CD8-positive, alpha-beta memory T cell (primary cell): ENCODE measurements at regions not wholly inside any gene's neighbourhood (a gene's known extent, or its start where the extent isn't known, plus 50 kb on each side); places are given as distances from the start of the nearest gene placed in this dataset.
"Not testable (repeated sequence)": the region's sequence is repeated elsewhere in the genome, so short reads cannot be mapped to it uniquely, and the experiment has no call there.

Source experiments
- CTCF ChIA-PET: fragments of 350-600 bp; sonication (Branson Sonifier 250); formaldehyde crosslinking; loops from one replicate; lab custom pipeline; 2021; ENCODE audit warnings: antibody characterized with exemption; lab: Charles Lee
- POLR2A ChIA-PET: fragments of 350-600 bp; sonication (Branson Sonifier 250); formaldehyde crosslinking; loops from one replicate; lab custom pipeline; 2021; ENCODE audit warnings: antibody characterized with exemption; lab: Charles Lee
- DNase-seq, 5 donors: peaks; one replicate each; pipeline versions ENCODE4 v3.0.0 to v3.0.0-alpha.2; 2020 to 2022; ENCODE audit warnings: mixed read lengths in 1 of 5
- H3K27ac ChIP-seq: one replicate; pipeline ENCODE4 v1.7.0; 2013; ENCODE audit warnings: low read depth, mild to moderate bottlenecking, low read length, moderate library complexity
- H3K27me3 ChIP-seq: 2 replicates; pipeline ENCODE4 v1.7.0; 2013; ENCODE audit warnings: low read length, mild to moderate bottlenecking; ENCODE audit not compliant: insufficient read depth, poor library complexity, severe bottlenecking
- H3K36me3 ChIP-seq: 2 replicates; pipeline ENCODE4 v1.7.0; 2013; ENCODE audit warnings: mild to moderate bottlenecking, low read length, moderate library complexity; ENCODE audit not compliant: insufficient read depth
- H3K4me1 ChIP-seq: 2 replicates; pipeline ENCODE4 v1.7.0; 2013; ENCODE audit warnings: mild to moderate bottlenecking, low read length, moderate library complexity; ENCODE audit not compliant: insufficient read depth
- H3K4me3 ChIP-seq: 2 replicates; pipeline ENCODE4 v1.7.0; 2013; ENCODE audit warnings: mild to moderate bottlenecking, low read length
- H3K9me3 ChIP-seq: 2 replicates; pipeline ENCODE4 v1.7.0; 2013; ENCODE audit warnings: mild to moderate bottlenecking, low read length
- H3K27ac Mint-ChIP-seq, 8 donors: one replicate each; pipeline ENCODE4 v1.8.0; 2020 to 2021; ENCODE audit warnings: mixed read lengths in 8 of 8, mild to moderate bottlenecking in 6 of 8, inconsistent platforms in 3 of 8, moderate library complexity in 3 of 8
- H3K27me3 Mint-ChIP-seq, 2 donors: one replicate each; pipeline ENCODE4 v1.8.0; 2020 to 2021; ENCODE audit warnings: mixed read lengths in 2 of 2, mild to moderate bottlenecking in 1 of 2, moderate library complexity in 1 of 2
- H3K36me3 Mint-ChIP-seq, 3 donors: one replicate each; pipeline ENCODE4 v1.8.0; 2020 to 2021; ENCODE audit warnings: mixed read lengths in 3 of 3, inconsistent platforms in 1 of 3, mild to moderate bottlenecking in 1 of 3
- H3K4me1 Mint-ChIP-seq, 3 donors: one replicate each; pipeline ENCODE4 v1.8.0; 2020 to 2021; ENCODE audit warnings: mixed read lengths in 3 of 3, inconsistent platforms in 1 of 3, mild to moderate bottlenecking in 1 of 3
- H3K4me3 Mint-ChIP-seq, 7 donors: one replicate each; pipeline ENCODE4 v1.8.0; 2020 to 2021; ENCODE audit warnings: mixed read lengths in 7 of 7, mild to moderate bottlenecking in 6 of 7, moderate library complexity in 4 of 7, inconsistent platforms in 2 of 7
- H3K9me3 Mint-ChIP-seq, 5 donors: one replicate each; pipeline ENCODE4 v1.8.0; 2020 to 2022; ENCODE audit warnings: mixed read lengths in 5 of 5, mild to moderate bottlenecking in 3 of 5, moderate library complexity in 2 of 5, inconsistent platforms in 1 of 5

GRCh38 chr11:81211050-81211449 lies 1522.6 kb downstream of the FAM181B start:
- no peaks in the 10 kb centered on the region for H3K27me3 ChIP-seq
- no peaks in the 10 kb centered on the region for H3K4me1 Mint-ChIP-seq
- no peaks in the 10 kb centered on the region for H3K4me1 ChIP-seq
- no peaks in the 10 kb centered on the region for H3K9me3 ChIP-seq
- CTCF ChIA-PET = no interaction called here
- POLR2A ChIA-PET = no interaction called here
- no peak overlapping the region for H3K27ac Mint-ChIP-seq
- no peak overlapping the region for H3K4me3 Mint-ChIP-seq
- DNase-seq = no peak
- H3K9me3 Mint-ChIP-seq = peaks cover 7 to 31% (median 10%) of the 10 kb centered on the region in 5 donors
- no peaks in the 10 kb centered on the region for H3K27me3 Mint-ChIP-seq
- H3K36me3 Mint-ChIP-seq = peaks cover 0 to 1% (median 0%) of the 10 kb centered on the region in 3 donors
- H3K4me3 ChIP-seq = no peak overlapping the region
- H3K27ac ChIP-seq = no peak overlapping the region
- no peaks in the 10 kb centered on the region for H3K36me3 ChIP-seq

GRCh38 chr11:81207421-81208054 lies 1526.1 kb downstream of the FAM181B start:
- H3K36me3 Mint-ChIP-seq = peaks cover 0 to 1% (median 0%) of the 10 kb centered on the region in 3 donors
- H3K36me3 ChIP-seq = no peaks in the 10 kb centered on the region
- H3K27ac ChIP-seq = no peak overlapping the region
- no peaks in the 10 kb centered on the region for H3K4me1 ChIP-seq
- POLR2A ChIA-PET = no interaction called here
- CTCF ChIA-PET = no interaction called here
- no peaks in the 10 kb centered on the region for H3K9me3 ChIP-seq
- no peak overlapping the region for H3K27ac Mint-ChIP-seq
- H3K4me3 Mint-ChIP-seq = no peak overlapping the region
- no peak overlapping the region for H3K4me3 ChIP-seq
- H3K9me3 Mint-ChIP-seq = peaks cover 6 to 45% (median 7%) of the 10 kb centered on the region in 5 donors
- H3K4me1 Mint-ChIP-seq = no peaks in the 10 kb centered on the region
- no peaks in the 10 kb centered on the region for H3K27me3 ChIP-seq
- DNase-seq = no peak
- H3K27me3 Mint-ChIP-seq = no peaks in the 10 kb centered on the region

- peaks cover 6 to 37% (median 13%) of the 10 kb centered on the region in 5 donors for H3K9me3 Mint-ChIP-seq
- H3K27ac Mint-ChIP-seq = no peak overlapping the region
- H3K27me3 Mint-ChIP-seq = no peaks in the 10 kb centered on the region
- Histone ChIP-seq H3K27me3 (no peaks in the 10 kb centered on the region), H3K36me3 (no peaks in the 10 kb centered on the region), H3K4me3 (no peak overlapping the region), H3K9me3 (no peaks in the 10 kb centered on the region), H3K4me1 (no peaks in the 10 kb centered on the region), H3K27ac (no peak overlapping the region)
- ChIA-PET POLR2A (no interaction called here), CTCF (no interaction called here)
- H3K36me3 Mint-ChIP-seq = no peaks in the 10 kb centered on the region
- no peak for DNase-seq
- no peaks in the 10 kb centered on the region for H3K4me1 Mint-ChIP-seq
- H3K4me3 Mint-ChIP-seq = no peak overlapping the region
These were observed 1529.8 kb downstream of the FAM181B start for GRCh38 chr11:81203876-81204275.

DNA sequence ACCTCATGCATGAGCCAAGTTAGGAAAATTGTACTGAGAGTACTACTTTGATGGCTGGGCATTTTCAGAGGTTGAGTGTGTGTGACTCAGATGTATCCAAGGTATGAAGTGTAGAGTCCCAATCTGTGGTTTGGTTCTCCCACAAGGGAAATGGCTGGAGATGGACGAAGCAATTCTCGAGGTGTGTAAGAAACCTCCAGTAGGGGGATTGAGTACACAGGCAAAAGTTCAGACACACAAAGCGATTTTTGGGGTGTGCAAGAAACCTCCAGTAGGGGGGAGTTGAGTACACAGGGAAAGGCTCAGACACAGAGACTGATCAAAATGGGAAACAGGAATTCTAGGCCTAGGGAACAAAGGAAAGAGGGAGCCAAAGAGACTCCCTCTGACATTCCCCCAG lies 1536.3 kb downstream of the FAM181B start:
- Histone ChIP-seq H3K36me3 (no peaks in the 10 kb centered on the region), H3K9me3 (no peaks in the 10 kb centered on the region), H3K27ac (no peak overlapping the region), H3K4me1 (no peaks in the 10 kb centered on the region), H3K27me3 (no peaks in the 10 kb centered on the region), H3K4me3 (no peak overlapping the region)
- Mint-ChIP-seq H3K27ac (no peak overlapping the region), H3K27me3 (no peaks in the 10 kb centered on the region), H3K4me1 (no peaks in the 10 kb centered on the region), H3K9me3 (peaks cover 6 to 33% (median 14%) of the 10 kb centered on the region in 5 donors), H3K4me3 (no peak overlapping the region), H3K36me3 (no peaks in the 10 kb centered on the region)
- POLR2A ChIA-PET = no interaction called here
- DNase-seq = no peak
- CTCF ChIA-PET = no interaction called here

- H3K36me3 ChIP-seq = no peaks in the 10 kb centered on the region
- no peak for DNase-seq
- no peak overlapping the region for H3K27ac Mint-ChIP-seq
- H3K4me3 Mint-ChIP-seq = no peak overlapping the region
- CTCF ChIA-PET = no interaction called here
- peaks cover 4 to 22% (median 11%) of the 10 kb centered on the region in 5 donors for H3K9me3 Mint-ChIP-seq
- no peak overlapping the region for H3K4me3 ChIP-seq
- no peaks in the 10 kb centered on the region for H3K27me3 ChIP-seq
- H3K9me3 ChIP-seq = no peaks in the 10 kb centered on the region
- no peak overlapping the region for H3K27ac ChIP-seq
- H3K4me1 Mint-ChIP-seq = no peaks in the 10 kb centered on the region
- H3K27me3 Mint-ChIP-seq = no peaks in the 10 kb centered on the region
- H3K4me1 ChIP-seq = no peaks in the 10 kb centered on the region
- H3K36me3 Mint-ChIP-seq = no peaks in the 10 kb centered on the region
- POLR2A ChIA-PET = no interaction called here
These were observed 1541.1 kb downstream of the FAM181B start for GRCh38 chr11:81192516-81192915.

- no peaks in the 10 kb centered on the region for H3K36me3 ChIP-seq
These were observed 1543.1 kb downstream of the FAM181B start for GRCh38 chr11:81190546-81190945.

GRCh38 chr11:81187033-81187432 lies 1546.6 kb downstream of the FAM181B start:
- H3K36me3 Mint-ChIP-seq, H3K27ac ChIP-seq, DNase-seq, H3K27me3 Mint-ChIP-seq, H3K4me3 Mint-ChIP-seq, H3K27ac Mint-ChIP-seq, H3K36me3 ChIP-seq, H3K27me3 ChIP-seq, H3K4me1 ChIP-seq, H3K4me1 Mint-ChIP-seq, CTCF ChIA-PET, POLR2A ChIA-PET, H3K4me3 ChIP-seq, H3K9me3 ChIP-seq: not testable (repeated sequence)
- H3K9me3 Mint-ChIP-seq = peaks cover 10 to 20% (median 13%) of the 10 kb centered on the region in 5 donors

More at GRCh38 chr11:81190546-81190945, 1543.1 kb downstream of the FAM181B start:
- Mint-ChIP-seq H3K4me1 (no peaks in the 10 kb centered on the region), H3K27me3 (no peaks in the 10 kb centered on the region), H3K36me3 (no peaks in the 10 kb centered on the region), H3K27ac (no peak overlapping the region), H3K4me3 (no peak overlapping the region), H3K9me3 (peaks cover 7 to 22% (median 15%) of the 10 kb centered on the region in 5 donors)
- H3K27me3 ChIP-seq = no peaks in the 10 kb centered on the region
- DNase-seq = no peak
- no peak overlapping the region for H3K4me3 ChIP-seq
- ChIA-PET POLR2A (no interaction called here), CTCF (no interaction called here)
- no peaks in the 10 kb centered on the region for H3K9me3 ChIP-seq
- no peak overlapping the region for H3K27ac ChIP-seq
- H3K4me1 ChIP-seq = no peaks in the 10 kb centered on the region

- Histone ChIP-seq H3K36me3 (no peaks in the 10 kb centered on the region), H3K27ac (no peak overlapping the region), H3K4me1 (no peaks in the 10 kb centered on the region), H3K4me3 (no peak overlapping the region), H3K9me3 (no peaks in the 10 kb centered on the region), H3K27me3 (no peaks in the 10 kb centered on the region)
- Mint-ChIP-seq H3K4me1 (no peaks in the 10 kb centered on the region), H3K9me3 (peaks cover 0 to 16% (median 2%) of the 10 kb centered on the region in 5 donors), H3K4me3 (no peak overlapping the region), H3K36me3 (no peaks in the 10 kb centered on the region), H3K27ac (no peak overlapping the region), H3K27me3 (no peaks in the 10 kb centered on the region)
- no peak for DNase-seq
- ChIA-PET POLR2A (no interaction called here), CTCF (no interaction called here)
These were observed 1558.9 kb downstream of the FAM181B start for GRCh38 chr11:81174646-81175330.
